ENCODE measurements at regions not wholly inside any gene's neighbourhood (a gene's known extent, or its start where the extent isn't known, plus 50 kb on each side); places are given as distances from the start of the nearest gene placed in this dataset.
"Not testable (repeated sequence)": the region's sequence is repeated elsewhere in the genome, so short reads cannot be mapped to it uniquely, and the experiment has no call there.

DNA sequence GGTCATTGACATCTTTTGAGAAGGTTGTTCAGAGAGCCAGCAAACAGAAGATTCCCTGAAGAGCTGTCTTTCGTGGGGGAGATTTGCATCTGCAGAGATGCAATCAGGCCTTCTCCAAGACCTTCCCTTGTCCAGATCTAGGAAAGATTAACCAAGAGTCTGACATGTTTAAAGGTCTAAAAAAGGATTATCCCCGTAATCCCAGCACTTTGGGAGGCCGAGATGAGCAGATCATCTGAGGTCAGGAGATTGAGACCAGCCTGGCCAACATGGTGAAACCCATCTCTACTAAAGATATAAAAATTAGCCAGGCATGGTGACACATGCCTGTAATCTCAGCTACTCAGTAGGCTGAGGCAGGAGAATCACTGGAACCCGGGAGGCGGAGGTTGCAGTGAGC is 169.6 kb upstream of the IRF2BP2 start:
- TF ChIP-seq, protein P1, sequence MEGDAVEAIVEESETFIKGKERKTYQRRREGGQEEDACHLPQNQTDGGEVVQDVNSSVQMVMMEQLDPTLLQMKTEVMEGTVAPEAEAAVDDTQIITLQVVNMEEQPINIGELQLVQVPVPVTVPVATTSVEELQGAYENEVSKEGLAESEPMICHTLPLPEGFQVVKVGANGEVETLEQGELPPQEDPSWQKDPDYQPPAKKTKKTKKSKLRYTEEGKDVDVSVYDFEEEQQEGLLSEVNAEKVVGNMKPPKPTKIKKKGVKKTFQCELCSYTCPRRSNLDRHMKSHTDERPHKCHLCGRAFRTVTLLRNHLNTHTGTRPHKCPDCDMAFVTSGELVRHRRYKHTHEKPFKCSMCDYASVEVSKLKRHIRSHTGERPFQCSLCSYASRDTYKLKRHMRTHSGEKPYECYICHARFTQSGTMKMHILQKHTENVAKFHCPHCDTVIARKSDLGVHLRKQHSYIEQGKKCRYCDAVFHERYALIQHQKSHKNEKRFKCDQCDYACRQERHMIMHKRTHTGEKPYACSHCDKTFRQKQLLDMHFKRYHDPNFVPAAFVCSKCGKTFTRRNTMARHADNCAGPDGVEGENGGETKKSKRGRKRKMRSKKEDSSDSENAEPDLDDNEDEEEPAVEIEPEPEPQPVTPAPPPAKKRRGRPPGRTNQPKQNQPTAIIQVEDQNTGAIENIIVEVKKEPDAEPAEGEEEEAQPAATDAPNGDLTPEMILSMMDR (IDR thresholded peaks at IDR 0.05), result not testable (repeated sequence)
- TF ChIP-seq POLR2A (IDR thresholded peaks at IDR 0.05), result not testable (repeated sequence)
